Esophagus squamous epithelium (tissue), 4 donors: ENCODE measurements at regions not wholly inside any gene's neighbourhood (a gene's known extent, or its start where the extent isn't known, plus 50 kb on each side); places are given as distances from the start of the nearest gene placed in this dataset.

Experiments used
- POLR2A ChIP-seq, 4 donors: fragments of 450-650 bp; IDR thresholded peaks; one replicate each; pipeline ENCODE4 v1.6.1; 2017; ENCODE audit warnings: antibody characterized with exemption in 4 of 4, mild to moderate bottlenecking in 4 of 4, moderate library complexity in 3 of 4
- TF ChIP-seq, protein P1 (sequence below), 6 experiments: fragments of 450-650 bp in 4 of 6; fragments of 200-600 bp in 2 of 6; sonication (generic) in 2 of 6; IDR thresholded peaks; one replicate each; pipeline ENCODE4 v1.5.1; 2016 to 2019; ENCODE audit warnings: antibody characterized with exemption in 6 of 6, mild to moderate bottlenecking in 4 of 6, moderate library complexity in 4 of 6

DNA sequence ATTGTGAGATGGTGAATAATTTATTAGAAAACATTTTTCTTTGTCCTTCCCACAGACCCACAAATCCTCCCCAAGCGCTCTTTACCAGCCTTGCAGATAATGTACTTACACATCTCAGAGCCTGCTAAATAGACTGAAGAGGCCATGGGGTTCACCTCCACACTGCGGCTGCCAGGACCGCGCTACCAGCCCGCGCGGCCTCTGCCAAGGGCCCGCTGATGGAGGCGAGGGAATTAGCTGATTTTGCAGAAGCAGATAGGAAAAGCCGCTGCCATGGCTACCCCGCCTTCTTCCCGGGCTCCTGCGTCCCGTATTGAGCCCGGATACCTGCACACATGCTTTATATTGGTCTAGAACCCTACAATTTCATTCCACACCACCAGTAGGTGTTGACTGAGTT lies 248.0 kb upstream of the FOXD3 start:
- TF ChIP-seq, protein P1, sequence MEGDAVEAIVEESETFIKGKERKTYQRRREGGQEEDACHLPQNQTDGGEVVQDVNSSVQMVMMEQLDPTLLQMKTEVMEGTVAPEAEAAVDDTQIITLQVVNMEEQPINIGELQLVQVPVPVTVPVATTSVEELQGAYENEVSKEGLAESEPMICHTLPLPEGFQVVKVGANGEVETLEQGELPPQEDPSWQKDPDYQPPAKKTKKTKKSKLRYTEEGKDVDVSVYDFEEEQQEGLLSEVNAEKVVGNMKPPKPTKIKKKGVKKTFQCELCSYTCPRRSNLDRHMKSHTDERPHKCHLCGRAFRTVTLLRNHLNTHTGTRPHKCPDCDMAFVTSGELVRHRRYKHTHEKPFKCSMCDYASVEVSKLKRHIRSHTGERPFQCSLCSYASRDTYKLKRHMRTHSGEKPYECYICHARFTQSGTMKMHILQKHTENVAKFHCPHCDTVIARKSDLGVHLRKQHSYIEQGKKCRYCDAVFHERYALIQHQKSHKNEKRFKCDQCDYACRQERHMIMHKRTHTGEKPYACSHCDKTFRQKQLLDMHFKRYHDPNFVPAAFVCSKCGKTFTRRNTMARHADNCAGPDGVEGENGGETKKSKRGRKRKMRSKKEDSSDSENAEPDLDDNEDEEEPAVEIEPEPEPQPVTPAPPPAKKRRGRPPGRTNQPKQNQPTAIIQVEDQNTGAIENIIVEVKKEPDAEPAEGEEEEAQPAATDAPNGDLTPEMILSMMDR (IDR thresholded peaks at IDR 0.05): no peak
- no peak for TF ChIP-seq POLR2A (IDR thresholded peaks at IDR 0.05)
